Panc1 (cell line): ENCODE measurements at regions not wholly inside any gene's neighbourhood (a gene's known extent, or its start where the extent isn't known, plus 50 kb on each side); places are given as distances from the start of the nearest gene placed in this dataset.

Experiments
- POLR2AphosphoS5 ChIP-seq: IDR thresholded peaks from 2 replicates; pipeline ENCODE4 v1.6.1; 2012; ENCODE audit warnings: mild to moderate bottlenecking, low read depth, low read length, moderate library complexity
- REST ChIP-seq, 2 experiments: IDR thresholded peaks; 2 replicates each; pipeline ENCODE4 v1.6.1; 2011 to 2012; ENCODE audit warnings: low read depth in 2 of 2, control low read depth in 1 of 2, low read length in 1 of 2, mild to moderate bottlenecking in 1 of 2, moderate library complexity in 1 of 2; ENCODE audit not compliant: insufficient read depth in 1 of 2
- TF ChIP-seq, protein P1 (sequence below): fragments of 450-650 bp; IDR thresholded peaks from 2 replicates; pipeline ENCODE4 v1.5.1; 2017; ENCODE audit warnings: mild to moderate bottlenecking

- TF ChIP-seq, protein P1, sequence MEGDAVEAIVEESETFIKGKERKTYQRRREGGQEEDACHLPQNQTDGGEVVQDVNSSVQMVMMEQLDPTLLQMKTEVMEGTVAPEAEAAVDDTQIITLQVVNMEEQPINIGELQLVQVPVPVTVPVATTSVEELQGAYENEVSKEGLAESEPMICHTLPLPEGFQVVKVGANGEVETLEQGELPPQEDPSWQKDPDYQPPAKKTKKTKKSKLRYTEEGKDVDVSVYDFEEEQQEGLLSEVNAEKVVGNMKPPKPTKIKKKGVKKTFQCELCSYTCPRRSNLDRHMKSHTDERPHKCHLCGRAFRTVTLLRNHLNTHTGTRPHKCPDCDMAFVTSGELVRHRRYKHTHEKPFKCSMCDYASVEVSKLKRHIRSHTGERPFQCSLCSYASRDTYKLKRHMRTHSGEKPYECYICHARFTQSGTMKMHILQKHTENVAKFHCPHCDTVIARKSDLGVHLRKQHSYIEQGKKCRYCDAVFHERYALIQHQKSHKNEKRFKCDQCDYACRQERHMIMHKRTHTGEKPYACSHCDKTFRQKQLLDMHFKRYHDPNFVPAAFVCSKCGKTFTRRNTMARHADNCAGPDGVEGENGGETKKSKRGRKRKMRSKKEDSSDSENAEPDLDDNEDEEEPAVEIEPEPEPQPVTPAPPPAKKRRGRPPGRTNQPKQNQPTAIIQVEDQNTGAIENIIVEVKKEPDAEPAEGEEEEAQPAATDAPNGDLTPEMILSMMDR, result no peak
- TF ChIP-seq POLR2AphosphoS5, result no peak
- TF ChIP-seq REST (IDR thresholded peaks at IDR 0.05; ENCODE audit: insufficient read depth in 1 of 2, low read depth in 2 of 2, low read length in 1 of 2), result no peak
These were observed 970.5 kb upstream of the EEF2KMT start for GRCh38 chr16:6068063-6068462.
